Neural cell (in vitro differentiated cells): ENCODE measurements at regions not wholly inside any gene's neighbourhood (a gene's known extent, or its start where the extent isn't known, plus 50 kb on each side); places are given as distances from the start of the nearest gene placed in this dataset.

Experiments
- H2AFZ ChIP-seq: fragments of 200-600, 300-800 bp; sonication (generic), shearing (Covaris generic); 2 replicates; pipeline ENCODE4 v1.6.0; 2014; ENCODE audit warnings: low read depth, mild to moderate bottlenecking, antibody characterized with exemption, low read length, moderate library complexity
- H3F3A ChIP-seq: fragments of 200-600 bp; shearing (Covaris generic); 2 replicates; pipeline ENCODE4 v1.6.1; 2016; ENCODE audit warnings: mild to moderate bottlenecking, moderate library complexity, mixed read lengths, antibody characterized with exemption, low read length; ENCODE audit not compliant: insufficient read depth, poor library complexity, severe bottlenecking
- H3K27ac ChIP-seq: fragments of 200-600, 300-800 bp; sonication (generic), shearing (Covaris generic); 2 replicates; pipeline ENCODE4 v1.5.1; 2014; ENCODE audit warnings: mild to moderate bottlenecking, low read length, moderate library complexity
- H3K27me3 ChIP-seq: fragments of 300-800, 200-600 bp; sonication (generic), shearing (Covaris generic); 2 replicates; pipeline ENCODE4 v1.6.0; 2014; ENCODE audit warnings: mild to moderate bottlenecking, low read depth, low read length, moderate library complexity; ENCODE audit not compliant: insufficient read depth
- H3K36me3 ChIP-seq: fragments of 300-800, 200-600 bp; sonication (generic), shearing (Covaris generic); 2 replicates; pipeline ENCODE4 v1.5.1; 2014; ENCODE audit warnings: mild to moderate bottlenecking, antibody characterized with exemption, low read length, moderate library complexity; ENCODE audit not compliant: insufficient read depth
- H3K4me2 ChIP-seq: fragments of 300-800, 200-600 bp; sonication (generic), shearing (Covaris generic); 2 replicates; pipeline ENCODE4 v1.6.0; 2014; ENCODE audit warnings: mild to moderate bottlenecking, low read length
- H3K4me3 ChIP-seq: fragments of 300-800, 200-600 bp; sonication (generic), shearing (Covaris generic); 2 replicates; pipeline ENCODE4 v1.5.1; 2014; ENCODE audit warnings: mild to moderate bottlenecking, low read length, moderate library complexity
- H3K79me2 ChIP-seq: fragments of 200-600 bp; shearing (Covaris generic); replicated peaks from 2 replicates; pipeline ENCODE4 v1.6.0; 2014; ENCODE audit warnings: mild to moderate bottlenecking, low read length, moderate library complexity; ENCODE audit not compliant: insufficient read depth
- H3K9ac ChIP-seq: fragments of 300-800, 200-600 bp; sonication (generic), shearing (Covaris generic); 2 replicates; pipeline ENCODE4 v1.6.1; 2016; ENCODE audit warnings: mild to moderate bottlenecking, low read length, mixed read lengths
- H3K9me2 ChIP-seq: fragments of 200-600 bp; shearing (Covaris generic); 2 replicates; pipeline ENCODE4 v1.6.1; 2016; ENCODE audit warnings: mild to moderate bottlenecking, low read length, mixed read lengths; ENCODE audit not compliant: insufficient read depth
- H3K9me3 ChIP-seq: fragments of 200-600, 300-800 bp; sonication (generic), shearing (Covaris generic); 2 replicates; pipeline ENCODE4 v1.6.1; 2016; ENCODE audit warnings: mild to moderate bottlenecking, mixed run types, low read length, moderate library complexity, mixed read lengths
- H4K20me1 ChIP-seq: fragments of 200-600 bp; shearing (Covaris generic); 2 replicates; pipeline ENCODE4 v1.6.1; 2016; ENCODE audit warnings: mild to moderate bottlenecking, mixed run types; ENCODE audit not compliant: insufficient read depth
- EP300 ChIP-seq: fragments of 450-650 bp; conservative IDR thresholded peaks from 2 replicates; pipeline ENCODE4 v1.6.1; 2014; ENCODE audit warnings: antibody characterized with exemption, mild to moderate bottlenecking, moderate library complexity; ENCODE audit not compliant: poor library complexity, severe bottlenecking
- EZH2 ChIP-seq: fragments of 200-600, 300-800 bp; shearing (Covaris generic), sonication (generic); IDR thresholded peaks from 2 replicates; pipeline ENCODE4 v1.6.1; 2014; ENCODE audit warnings: antibody characterized with exemption, low read length, borderline replicate concordance, mild to moderate bottlenecking; ENCODE audit not compliant: insufficient read depth, poor library complexity, severe bottlenecking
- MXI1 ChIP-seq: fragments of 450-650 bp; conservative IDR thresholded peaks from 2 replicates; pipeline ENCODE4 v1.6.1; 2014; ENCODE audit warnings: antibody characterized with exemption, mild to moderate bottlenecking; ENCODE audit not compliant: poor library complexity, severe bottlenecking
- POLR2AphosphoS5 ChIP-seq: IDR thresholded peaks from 2 replicates; pipeline ENCODE4 v1.6.1; 2012
- RAD21 ChIP-seq: fragments of 450-650 bp; conservative IDR thresholded peaks from 2 replicates; pipeline ENCODE4 v1.6.1; 2014; ENCODE audit warnings: antibody characterized with exemption, mild to moderate bottlenecking, moderate library complexity
- REST ChIP-seq: IDR thresholded peaks from 2 replicates; pipeline ENCODE4 v1.6.1; 2012; ENCODE audit warnings: borderline replicate concordance
- SMC3 ChIP-seq: fragments of 450-650 bp; conservative IDR thresholded peaks from 2 replicates; pipeline ENCODE4 v1.6.1; 2014; ENCODE audit warnings: antibody characterized with exemption, mild to moderate bottlenecking, moderate library complexity; ENCODE audit not compliant: poor library complexity
- TAF1 ChIP-seq: IDR thresholded peaks from 2 replicates; pipeline ENCODE4 v1.6.1; 2012; ENCODE audit warnings: low read depth

GRCh38 chr5:3266861-3267260 is 328.8 kb upstream of the IRX1 start:
- H3K9me3 ChIP-seq: no peaks in the 10 kb centered on the region
- H3K79me2 ChIP-seq: no peaks in the 10 kb centered on the region
- TF ChIP-seq TAF1 (no peak), POLR2AphosphoS5 (no peak), RAD21 (no peak), MXI1 (no peak), REST (no peak), SMC3 (no peak), EZH2 (no peak)
- H3K36me3 ChIP-seq: no peaks in the 10 kb centered on the region
- no peaks in the 10 kb centered on the region for H3F3A ChIP-seq
- H3K27me3 ChIP-seq: no peaks in the 10 kb centered on the region
- H3K9me2 ChIP-seq: no peaks in the 10 kb centered on the region
- no peak overlapping the region for H2AFZ ChIP-seq
- no peak overlapping the region for H3K4me2 ChIP-seq
- H3K4me3 ChIP-seq: no peak overlapping the region
- no peaks in the 10 kb centered on the region for H4K20me1 ChIP-seq
- H3K9ac ChIP-seq: no peak overlapping the region
- no peak overlapping the region for H3K27ac ChIP-seq

GRCh38 chr5:3265936-3266335 is 329.7 kb upstream of the IRX1 start:
- H3K4me2 ChIP-seq: no peak overlapping the region
- no peaks in the 10 kb centered on the region for H3K79me2 ChIP-seq
- no peak overlapping the region for H3K27ac ChIP-seq
- TF ChIP-seq RAD21 (no peak), SMC3 (no peak), REST (no peak), POLR2AphosphoS5 (no peak), TAF1 (no peak), EP300 (no peak), EZH2 (no peak), MXI1 (no peak)
- no peak overlapping the region for H2AFZ ChIP-seq
- no peaks in the 10 kb centered on the region for H3F3A ChIP-seq
- H3K9me3 ChIP-seq: no peaks in the 10 kb centered on the region
- no peaks in the 10 kb centered on the region for H4K20me1 ChIP-seq
- no peaks in the 10 kb centered on the region for H3K9me2 ChIP-seq
- H3K9ac ChIP-seq: no peak overlapping the region
- H3K4me3 ChIP-seq: no peak overlapping the region
- H3K36me3 ChIP-seq: no peaks in the 10 kb centered on the region
- no peaks in the 10 kb centered on the region for H3K27me3 ChIP-seq
